BJ (cell line): ENCODE measurements at regions not wholly inside any gene's neighbourhood (a gene's known extent, or its start where the extent isn't known, plus 50 kb on each side); places are given as distances from the start of the nearest gene placed in this dataset.

Experiments
- CTCF ChIA-PET: fragments of 350-600 bp; formaldehyde crosslinking; extraction: SDS; loops from one replicate; lab custom pipeline; 2021; ENCODE audit warnings: antibody characterized with exemption, inconsistent platforms; lab: Yijun Ruan, JAX
- POLR2A ChIA-PET: fragments of 300-600 bp; sonication (Branson Sonifier 250); formaldehyde crosslinking; extraction: SDS; loops from one replicate; lab custom pipeline; 2021; ENCODE audit warnings: antibody characterized with exemption; lab: Charles Lee
- DNase-seq: peaks from one replicate; pipeline ENCODE4 v3.0.0-alpha.2; 2011; ENCODE audit warnings: low read depth
- H3K27me3 ChIP-seq: 2 replicates; pipeline ENCODE4 v1.6.0; 2011; ENCODE audit warnings: low read length; ENCODE audit not compliant: control insufficient read depth, insufficient read depth
- H3K36me3 ChIP-seq: 2 replicates; pipeline ENCODE4 v1.5.1; 2011; ENCODE audit warnings: low read length; ENCODE audit not compliant: control insufficient read depth, insufficient read depth
- H3K4me3 ChIP-seq: 2 replicates; pipeline ENCODE4 v1.5.1; 2011; ENCODE audit warnings: low read depth, mild to moderate bottlenecking, control low read depth, low read length
- CTCF ChIP-seq: IDR thresholded peaks from 2 replicates; pipeline ENCODE4 v1.5.1; 2011; ENCODE audit warnings: low read depth, mild to moderate bottlenecking, control low read depth, inconsistent platforms, low read length, moderate library complexity; ENCODE audit not compliant: insufficient read depth

- H3K36me3 ChIP-seq, result no peaks in the 10 kb centered on the region
- ChIA-PET POLR2A (no interaction called here), CTCF (no interaction called here)
- no peak for TF ChIP-seq CTCF
- H3K27me3 ChIP-seq, result no peaks in the 10 kb centered on the region
- DNase-seq, result no peak
- H3K4me3 ChIP-seq, result no peak overlapping the region
These were observed 375.9 kb downstream of the RSL24D1 start for GRCh38 chr15:54820811-54821210.

GRCh38 chr15:54820098-54820497 lies 376.6 kb downstream of the RSL24D1 start:
- Histone ChIP-seq H3K4me3 (no peak overlapping the region), H3K36me3 (no peaks in the 10 kb centered on the region), H3K27me3 (no peaks in the 10 kb centered on the region)
- no peak for TF ChIP-seq CTCF
- ChIA-PET POLR2A (no interaction called here), CTCF (interaction anchor here (1.3 kb wide), 1 partner anchor 13 kb away, joined by 3 read pairs; no protein-coding TSS in a partner anchor)
- no peak for DNase-seq

GRCh38 chr15:54816401-54816800 lies 380.3 kb downstream of the RSL24D1 start:
- POLR2A ChIA-PET, result no interaction called here
- DNase-seq, result no peak
- H3K36me3 ChIP-seq, result no peaks in the 10 kb centered on the region
- TF ChIP-seq CTCF, result no peak
- CTCF ChIA-PET, result no interaction called here
- H3K4me3 ChIP-seq, result no peak overlapping the region
- no peaks in the 10 kb centered on the region for H3K27me3 ChIP-seq

GRCh38 chr15:54815556-54815955 lies 381.2 kb downstream of the RSL24D1 start:
- ChIA-PET CTCF (no interaction called here), POLR2A (no interaction called here)
- Histone ChIP-seq H3K4me3 (no peak overlapping the region), H3K36me3 (no peaks in the 10 kb centered on the region), H3K27me3 (no peaks in the 10 kb centered on the region)
- no peak for TF ChIP-seq CTCF
- no peak for DNase-seq

- TF ChIP-seq CTCF, result no peak
- CTCF ChIA-PET, result no interaction called here
- Histone ChIP-seq H3K27me3 (no peaks in the 10 kb centered on the region), H3K36me3 (no peaks in the 10 kb centered on the region), H3K4me3 (no peak overlapping the region)
- DNase-seq, result no peak
- POLR2A ChIA-PET, result no interaction called here
These were observed 384.4 kb downstream of the RSL24D1 start for GRCh38 chr15:54812383-54812782.
